Activated T-helper 1 cell treated with anti-CD3 and anti-CD28 coated beads, Interleukin-12 subunit alpha, Interleukin-12 subunit beta, Interleukin-2, Interleukin-4 antibody, amounts not matched to agents 30 ng/mL and 10 ng/mL and 1 ng/mL, durations not matched to agents 14 hours and 24 hours and 36 hours (primary cell): ENCODE measurements at regions not wholly inside any gene's neighbourhood (a gene's known extent, or its start where the extent isn't known, plus 50 kb on each side); places are given as distances from the start of the nearest gene placed in this dataset.

Experiments
- DNase-seq: peaks from one replicate; pipeline ENCODE4 v3.0.0; 2021; ENCODE audit warnings: low spot score
- H3K27ac Mint-ChIP-seq: one replicate; pipeline ENCODE4 v1.8.0; 2021; ENCODE audit warnings: mild to moderate bottlenecking, mixed read lengths
- H3K27me3 Mint-ChIP-seq: one replicate; pipeline ENCODE4 v1.8.0; 2022; ENCODE audit warnings: mild to moderate bottlenecking, moderate library complexity, mixed read lengths; ENCODE audit not compliant: insufficient read depth
- H3K36me3 Mint-ChIP-seq: one replicate; pipeline ENCODE4 v1.8.0; 2021; ENCODE audit warnings: low read depth, mixed read lengths
- H3K4me1 Mint-ChIP-seq: one replicate; pipeline ENCODE4 v1.8.0; 2021; ENCODE audit warnings: low read depth, mixed read lengths
- H3K4me3 Mint-ChIP-seq: one replicate; pipeline ENCODE4 v1.8.0; 2021; ENCODE audit warnings: mild to moderate bottlenecking, moderate library complexity, mixed read lengths
- H3K9me3 Mint-ChIP-seq: one replicate; pipeline ENCODE4 v1.8.0; 2021; ENCODE audit warnings: mixed read lengths
- intact Hi-C: fragments of 100-400 bp; cut with micrococcal nuclease; formaldehyde crosslinking; loops from one replicate; pipeline ENCODE4 v1.15.1; 2024

- no peaks in the 10 kb centered on the region for H3K4me1 Mint-ChIP-seq
- H3K27me3 Mint-ChIP-seq = no peaks in the 10 kb centered on the region
- no peak overlapping the region for H3K27ac Mint-ChIP-seq
- DNase-seq = no peak
- no peak overlapping the region for H3K4me3 Mint-ChIP-seq
- no peaks in the 10 kb centered on the region for H3K9me3 Mint-ChIP-seq
- intact Hi-C loops = no loop called here
- H3K36me3 Mint-ChIP-seq = no peaks in the 10 kb centered on the region
These were observed 178.3 kb downstream of the NUAK1 start for GRCh38 chr12:105960319-105961083.

- no peaks in the 10 kb centered on the region for H3K36me3 Mint-ChIP-seq
- intact Hi-C loops = no loop called here
- no peaks in the 10 kb centered on the region for H3K4me1 Mint-ChIP-seq
- no peaks in the 10 kb centered on the region for H3K9me3 Mint-ChIP-seq
- H3K4me3 Mint-ChIP-seq = no peak overlapping the region
- no peak overlapping the region for H3K27ac Mint-ChIP-seq
- DNase-seq = no peak
- no peaks in the 10 kb centered on the region for H3K27me3 Mint-ChIP-seq
These were observed 176.7 kb downstream of the NUAK1 start for GRCh38 chr12:105961821-105962671.

GRCh38 chr12:105967038-105967776 lies 171.5 kb downstream of the NUAK1 start:
- Mint-ChIP-seq H3K27me3 (no peaks in the 10 kb centered on the region), H3K4me3 (no peak overlapping the region), H3K9me3 (no peaks in the 10 kb centered on the region), H3K36me3 (no peaks in the 10 kb centered on the region), H3K4me1 (no peaks in the 10 kb centered on the region), H3K27ac (no peak overlapping the region)
- intact Hi-C loops = no loop called here
- DNase-seq = no peak

DNA sequence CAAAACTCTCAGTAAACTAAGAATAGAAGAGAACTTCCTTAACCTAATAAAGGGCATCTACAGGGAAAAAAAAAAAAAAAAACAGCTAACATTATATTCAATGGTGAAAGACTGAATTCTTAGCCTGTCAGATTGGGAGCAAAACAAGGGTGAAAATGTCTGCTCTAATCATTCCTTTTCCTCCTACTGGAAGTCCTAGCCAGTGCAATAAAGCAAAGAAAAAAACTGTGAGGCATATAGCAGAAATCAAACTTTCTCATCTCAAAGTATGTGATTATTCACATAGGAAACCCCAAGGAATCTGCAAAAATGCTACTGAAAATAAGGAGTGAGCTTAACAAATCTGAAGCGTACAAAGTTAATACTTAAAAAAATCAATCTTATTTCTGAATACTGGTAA lies 170.7 kb downstream of the NUAK1 start:
- no peaks in the 10 kb centered on the region for H3K4me1 Mint-ChIP-seq
- H3K36me3 Mint-ChIP-seq = no peaks in the 10 kb centered on the region
- no peaks in the 10 kb centered on the region for H3K27me3 Mint-ChIP-seq
- intact Hi-C loops = no loop called here
- H3K9me3 Mint-ChIP-seq = no peaks in the 10 kb centered on the region
- H3K27ac Mint-ChIP-seq = no peak overlapping the region
- H3K4me3 Mint-ChIP-seq = no peak overlapping the region
- no peak for DNase-seq

GRCh38 chr12:105970885-105971284 lies 167.9 kb downstream of the NUAK1 start:
- intact Hi-C loops = no loop called here

GRCh38 chr12:105974738-105975137 lies 164.0 kb downstream of the NUAK1 start:
- no peak for DNase-seq
- Mint-ChIP-seq H3K4me1 (no peaks in the 10 kb centered on the region), H3K4me3 (no peak overlapping the region), H3K27ac (no peak overlapping the region), H3K9me3 (no peaks in the 10 kb centered on the region), H3K36me3 (no peaks in the 10 kb centered on the region), H3K27me3 (peaks cover 4% of the 10 kb centered on the region)
- intact Hi-C loops = no loop called here

More at GRCh38 chr12:105970885-105971284, 167.9 kb downstream of the NUAK1 start:
- Mint-ChIP-seq H3K27me3 (no peaks in the 10 kb centered on the region), H3K27ac (no peak overlapping the region), H3K9me3 (no peaks in the 10 kb centered on the region), H3K4me3 (no peak overlapping the region), H3K36me3 (no peaks in the 10 kb centered on the region), H3K4me1 (no peaks in the 10 kb centered on the region)
- no peak for DNase-seq

DNA sequence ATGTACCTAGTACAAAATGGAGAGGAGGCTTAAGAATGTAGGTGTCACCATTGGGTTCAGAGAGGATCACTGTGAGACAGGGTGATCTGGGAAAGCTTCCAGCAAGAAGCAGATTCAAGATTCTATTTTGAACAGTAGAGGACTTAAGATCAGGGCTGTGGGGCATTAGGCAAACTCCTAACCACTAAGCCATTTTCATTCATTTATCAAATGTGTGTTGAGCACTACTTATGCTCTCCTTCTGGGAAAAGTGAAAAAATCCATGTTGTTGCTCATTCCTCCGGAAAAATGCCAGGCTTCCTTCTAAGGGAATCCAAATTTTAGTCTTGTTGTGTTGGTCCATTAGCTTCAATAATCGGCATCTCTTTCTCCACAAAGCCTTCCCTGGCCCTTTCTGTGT lies 163.4 kb downstream of the NUAK1 start:
- Mint-ChIP-seq H3K4me1 (no peaks in the 10 kb centered on the region), H3K27me3 (peaks cover 4% of the 10 kb centered on the region), H3K36me3 (no peaks in the 10 kb centered on the region), H3K27ac (no peak overlapping the region), H3K9me3 (no peaks in the 10 kb centered on the region), H3K4me3 (no peak overlapping the region)
- intact Hi-C loops = no loop called here
- no peak for DNase-seq

GRCh38 chr12:105977236-105977635 lies 161.5 kb downstream of the NUAK1 start:
- no peaks in the 10 kb centered on the region for H3K9me3 Mint-ChIP-seq
- no peaks in the 10 kb centered on the region for H3K36me3 Mint-ChIP-seq
- H3K4me1 Mint-ChIP-seq = no peaks in the 10 kb centered on the region
- intact Hi-C loops = no loop called here
- peaks cover 4% of the 10 kb centered on the region for H3K27me3 Mint-ChIP-seq
- no peak overlapping the region for H3K27ac Mint-ChIP-seq
- H3K4me3 Mint-ChIP-seq = no peak overlapping the region
- no peak for DNase-seq

GRCh38 chr12:105977652-105978051 lies 161.1 kb downstream of the NUAK1 start:
- Mint-ChIP-seq H3K9me3 (no peaks in the 10 kb centered on the region), H3K27ac (no peak overlapping the region), H3K27me3 (peaks cover 4% of the 10 kb centered on the region), H3K36me3 (no peaks in the 10 kb centered on the region), H3K4me3 (no peak overlapping the region), H3K4me1 (no peaks in the 10 kb centered on the region)
- intact Hi-C loops = no loop called here
- no peak for DNase-seq

- no peaks in the 10 kb centered on the region for H3K36me3 Mint-ChIP-seq
- intact Hi-C loops = no loop called here
- H3K4me3 Mint-ChIP-seq = no peak overlapping the region
- H3K4me1 Mint-ChIP-seq = no peaks in the 10 kb centered on the region
- no peak overlapping the region for H3K27ac Mint-ChIP-seq
- peaks cover 4% of the 10 kb centered on the region for H3K27me3 Mint-ChIP-seq
- no peaks in the 10 kb centered on the region for H3K9me3 Mint-ChIP-seq
- no peak for DNase-seq
These were observed 160.5 kb downstream of the NUAK1 start for GRCh38 chr12:105978276-105978675.

- Mint-ChIP-seq H3K36me3 (no peaks in the 10 kb centered on the region), H3K27me3 (peaks cover 4% of the 10 kb centered on the region), H3K4me1 (no peaks in the 10 kb centered on the region), H3K27ac (no peak overlapping the region), H3K9me3 (no peaks in the 10 kb centered on the region), H3K4me3 (no peak overlapping the region)
- intact Hi-C loops = no loop called here
- no peak for DNase-seq
These were observed 160.1 kb downstream of the NUAK1 start for GRCh38 chr12:105978686-105979085.

GRCh38 chr12:105980085-105980484 lies 158.7 kb downstream of the NUAK1 start:
- intact Hi-C loops = no loop called here
- H3K27me3 Mint-ChIP-seq = peaks cover 5% of the 10 kb centered on the region
- no peaks in the 10 kb centered on the region for H3K4me1 Mint-ChIP-seq
- no peak for DNase-seq
- no peaks in the 10 kb centered on the region for H3K36me3 Mint-ChIP-seq
- no peak overlapping the region for H3K4me3 Mint-ChIP-seq
- H3K27ac Mint-ChIP-seq = no peak overlapping the region
- H3K9me3 Mint-ChIP-seq = no peaks in the 10 kb centered on the region

GRCh38 chr12:105980533-105980932 lies 158.2 kb downstream of the NUAK1 start:
- H3K9me3 Mint-ChIP-seq = no peaks in the 10 kb centered on the region
- no peaks in the 10 kb centered on the region for H3K36me3 Mint-ChIP-seq
- intact Hi-C loops = no loop called here
- H3K4me1 Mint-ChIP-seq = no peaks in the 10 kb centered on the region
- DNase-seq = no peak
- peaks cover 5% of the 10 kb centered on the region for H3K27me3 Mint-ChIP-seq
- no peak overlapping the region for H3K27ac Mint-ChIP-seq
- no peak overlapping the region for H3K4me3 Mint-ChIP-seq
